ENCODE measurements at regions not wholly inside any gene's neighbourhood (a gene's known extent, or its start where the extent isn't known, plus 50 kb on each side); places are given as distances from the start of the nearest gene placed in this dataset.
"Not testable (repeated sequence)": the region's sequence is repeated elsewhere in the genome, so short reads cannot be mapped to it uniquely, and the experiment has no call there.

DNA sequence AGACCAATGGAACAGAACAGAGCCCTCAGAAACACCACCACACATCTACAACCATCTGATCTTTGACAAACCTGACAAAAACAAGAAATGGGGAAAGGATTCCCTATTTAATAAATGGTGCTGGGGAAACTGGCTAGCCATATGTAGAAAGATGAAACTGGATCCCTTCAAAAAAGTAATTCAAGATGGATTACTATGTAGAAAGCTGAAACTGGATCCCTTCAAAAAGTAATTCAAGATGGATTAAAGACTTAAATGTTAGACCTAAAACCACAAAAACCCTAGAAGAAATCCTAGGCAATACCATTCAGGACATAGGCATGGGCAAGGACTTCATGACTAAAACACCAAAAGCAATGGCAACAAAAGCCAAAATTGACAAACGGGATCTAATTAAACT, 221.6 kb upstream of the EDNRA start:
- H3K4me3 Mint-ChIP-seq; H3K36me3 Mint-ChIP-seq (ENCODE audit: low read depth); H3K4me1 Mint-ChIP-seq (ENCODE audit: low read depth); H3K9me3 Mint-ChIP-seq; DNase-seq (ENCODE audit: low spot score); H3K27ac Mint-ChIP-seq; intact Hi-C loops (cut with micrococcal nuclease); H3K27me3 Mint-ChIP-seq (ENCODE audit: insufficient read depth): not testable (repeated sequence)

- Mint-ChIP-seq H3K27me3 (ENCODE audit: insufficient read depth) (no peaks in the 10 kb centered on the region), H3K4me3 (no peak overlapping the region), H3K27ac (no peak overlapping the region), H3K36me3 (ENCODE audit: low read depth) (no peaks in the 10 kb centered on the region), H3K4me1 (ENCODE audit: low read depth) (no peaks in the 10 kb centered on the region), H3K9me3 (no peaks in the 10 kb centered on the region)
- intact Hi-C loops (cut with micrococcal nuclease), result no loop called here
- no peak for DNase-seq (ENCODE audit: low spot score)
These were observed 196.6 kb upstream of the EDNRA start for GRCh38 chr4:147284256-147284835.

DNA sequence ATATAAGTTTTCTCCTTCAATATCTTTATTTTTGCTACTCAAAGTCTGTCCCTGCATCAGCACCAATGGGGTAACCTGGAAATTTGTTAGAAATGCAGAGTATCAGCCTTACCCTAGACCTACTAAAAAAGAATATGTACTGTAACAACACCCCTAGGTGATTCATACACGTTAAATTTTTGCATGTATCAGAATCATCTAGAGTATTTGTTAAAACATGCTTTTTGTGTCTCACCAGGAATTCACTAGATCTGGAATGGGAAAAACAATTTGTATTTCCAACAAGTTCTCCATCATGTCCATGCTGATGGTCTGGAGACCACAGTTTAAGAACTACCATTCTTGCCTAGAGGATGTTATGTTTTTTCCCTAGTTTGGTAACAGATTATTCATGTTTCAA, 196.0 kb upstream of the EDNRA start:
- H3K9me3 Mint-ChIP-seq, result no peaks in the 10 kb centered on the region
- intact Hi-C loops (cut with micrococcal nuclease), result no loop called here
- no peak overlapping the region for H3K4me3 Mint-ChIP-seq
- no peaks in the 10 kb centered on the region for H3K36me3 Mint-ChIP-seq (ENCODE audit: low read depth)
- H3K27ac Mint-ChIP-seq, result no peak overlapping the region
- DNase-seq (ENCODE audit: low spot score), result no peak
- H3K27me3 Mint-ChIP-seq (ENCODE audit: insufficient read depth), result no peaks in the 10 kb centered on the region
- H3K4me1 Mint-ChIP-seq (ENCODE audit: low read depth), result no peaks in the 10 kb centered on the region

DNA sequence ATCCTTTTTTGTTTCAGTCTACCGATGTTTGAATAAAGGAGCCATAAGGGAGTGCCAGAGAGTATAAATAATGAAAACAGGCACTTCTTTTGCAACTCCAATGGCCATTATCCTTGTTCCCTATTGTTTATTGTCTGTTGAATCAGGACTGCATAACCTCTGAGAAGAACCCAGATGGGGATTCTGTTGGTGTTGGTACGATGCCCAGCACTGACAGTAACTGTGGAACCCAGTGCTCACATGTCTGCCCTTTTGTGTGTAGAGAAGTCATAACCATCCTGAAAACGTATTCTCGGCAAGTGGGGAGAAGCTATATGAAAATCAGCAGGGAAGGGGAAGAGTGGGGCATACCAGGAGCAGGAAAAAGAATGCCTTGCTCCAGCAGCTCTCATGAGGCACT, 195.1 kb upstream of the EDNRA start:
- Mint-ChIP-seq H3K36me3 (ENCODE audit: low read depth) (no peaks in the 10 kb centered on the region), H3K27me3 (ENCODE audit: insufficient read depth) (no peaks in the 10 kb centered on the region), H3K9me3 (no peaks in the 10 kb centered on the region), H3K4me3 (no peak overlapping the region), H3K4me1 (ENCODE audit: low read depth) (no peaks in the 10 kb centered on the region), H3K27ac (no peak overlapping the region)
- no peak for DNase-seq (ENCODE audit: low spot score)
- intact Hi-C loops (cut with micrococcal nuclease), result no loop called here

DNA sequence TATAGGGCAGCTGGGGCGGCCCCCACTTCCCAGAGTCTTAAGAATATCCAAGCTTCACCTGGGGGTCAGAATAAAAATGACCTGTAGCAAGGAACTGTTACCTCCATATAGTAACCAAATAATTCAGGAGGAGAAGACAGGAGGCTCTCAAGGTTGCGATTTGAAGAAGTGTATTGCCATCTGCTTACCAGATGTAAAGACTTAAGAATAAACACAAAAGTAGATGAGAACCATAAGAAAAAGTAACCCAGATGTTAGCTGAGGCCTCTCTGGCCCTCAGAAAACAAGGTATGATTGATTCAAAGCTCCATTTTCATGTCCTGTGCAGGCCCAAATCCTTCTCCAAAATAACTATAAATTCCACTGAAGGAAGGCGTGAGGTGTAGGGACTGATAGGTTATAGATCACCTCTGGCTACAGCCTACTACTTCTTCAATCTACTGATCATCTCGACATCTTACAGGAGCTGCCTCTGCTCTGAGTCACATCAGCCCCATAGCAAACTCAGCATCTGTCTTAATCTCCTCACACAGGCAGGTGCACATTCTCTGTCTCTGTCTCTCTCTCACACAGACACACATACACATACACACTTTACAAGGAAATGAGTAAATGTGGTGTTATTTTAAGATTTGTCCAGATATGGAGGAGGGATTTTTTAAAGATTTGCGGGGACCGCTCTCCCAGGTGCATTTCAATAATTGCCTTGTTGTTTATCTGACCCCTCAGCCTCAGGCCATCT, 193.9 kb upstream of the EDNRA start:
- no peaks in the 10 kb centered on the region for H3K27me3 Mint-ChIP-seq (ENCODE audit: insufficient read depth)
- no peak overlapping the region for H3K4me3 Mint-ChIP-seq
- H3K36me3 Mint-ChIP-seq (ENCODE audit: low read depth), result no peaks in the 10 kb centered on the region
- intact Hi-C loops (cut with micrococcal nuclease), result no loop called here
- no peak for DNase-seq (ENCODE audit: low spot score)
- H3K9me3 Mint-ChIP-seq, result no peaks in the 10 kb centered on the region
- no peak overlapping the region for H3K27ac Mint-ChIP-seq
- H3K4me1 Mint-ChIP-seq (ENCODE audit: low read depth), result no peaks in the 10 kb centered on the region

DNA sequence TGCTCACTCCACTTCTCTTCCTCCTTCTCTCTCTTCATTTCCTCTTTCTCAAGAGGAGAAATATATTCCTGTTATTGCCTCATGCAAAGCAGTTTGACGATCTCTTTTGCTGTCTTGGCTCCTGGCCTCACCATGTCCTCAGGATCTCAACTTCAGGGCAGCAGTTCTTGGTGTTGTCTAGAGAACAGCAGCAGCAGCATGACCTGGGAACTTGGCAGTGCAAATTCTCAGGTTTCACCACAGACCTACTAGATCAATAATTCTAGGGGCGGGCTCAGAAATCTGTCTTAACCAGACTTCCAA, 193.4 kb upstream of the EDNRA start:
- H3K4me3 Mint-ChIP-seq, result no peak overlapping the region
- no peaks in the 10 kb centered on the region for H3K4me1 Mint-ChIP-seq (ENCODE audit: low read depth)
- no peaks in the 10 kb centered on the region for H3K27me3 Mint-ChIP-seq (ENCODE audit: insufficient read depth)
- no peaks in the 10 kb centered on the region for H3K36me3 Mint-ChIP-seq (ENCODE audit: low read depth)
- DNase-seq (ENCODE audit: low spot score), result no peak
- H3K27ac Mint-ChIP-seq, result no peak overlapping the region
- intact Hi-C loops (cut with micrococcal nuclease), result no loop called here
- H3K9me3 Mint-ChIP-seq, result no peaks in the 10 kb centered on the region

- no peaks in the 10 kb centered on the region for H3K4me1 Mint-ChIP-seq (ENCODE audit: low read depth)
- H3K4me3 Mint-ChIP-seq, result no peak overlapping the region
- intact Hi-C loops (cut with micrococcal nuclease), result no loop called here
- no peak overlapping the region for H3K27ac Mint-ChIP-seq
- H3K36me3 Mint-ChIP-seq (ENCODE audit: low read depth), result no peaks in the 10 kb centered on the region
- H3K9me3 Mint-ChIP-seq, result no peaks in the 10 kb centered on the region
- no peaks in the 10 kb centered on the region for H3K27me3 Mint-ChIP-seq (ENCODE audit: insufficient read depth)
- no peak for DNase-seq (ENCODE audit: low spot score)
These were observed 192.4 kb upstream of the EDNRA start for GRCh38 chr4:147288512-147288911.

DNA sequence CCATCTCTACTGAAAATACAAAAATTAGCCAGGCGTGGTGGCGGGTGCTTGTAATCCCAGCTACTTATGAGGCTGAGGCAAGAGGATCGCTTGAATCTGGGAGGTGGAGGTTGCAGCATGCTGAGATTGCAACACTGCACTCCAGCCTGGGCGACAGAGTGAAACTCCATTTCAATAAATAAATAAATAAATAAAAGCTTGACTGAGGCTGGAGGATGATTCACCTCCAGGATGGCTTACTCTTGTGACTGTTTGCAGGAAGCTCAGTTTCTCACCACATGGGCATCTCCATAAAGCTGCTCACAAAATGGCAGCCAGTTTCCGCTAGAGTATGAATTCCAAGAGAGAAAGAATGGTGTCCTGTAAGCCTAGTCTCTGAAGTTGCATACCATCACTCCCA, 191.7 kb upstream of the EDNRA start:
- no peak overlapping the region for H3K27ac Mint-ChIP-seq
- no peaks in the 10 kb centered on the region for H3K36me3 Mint-ChIP-seq (ENCODE audit: low read depth)
- no peak overlapping the region for H3K4me3 Mint-ChIP-seq
- no peaks in the 10 kb centered on the region for H3K4me1 Mint-ChIP-seq (ENCODE audit: low read depth)
- H3K27me3 Mint-ChIP-seq (ENCODE audit: insufficient read depth), result no peaks in the 10 kb centered on the region
- intact Hi-C loops (cut with micrococcal nuclease), result no loop called here
- H3K9me3 Mint-ChIP-seq, result no peaks in the 10 kb centered on the region
- DNase-seq (ENCODE audit: low spot score), result no peak

DNA sequence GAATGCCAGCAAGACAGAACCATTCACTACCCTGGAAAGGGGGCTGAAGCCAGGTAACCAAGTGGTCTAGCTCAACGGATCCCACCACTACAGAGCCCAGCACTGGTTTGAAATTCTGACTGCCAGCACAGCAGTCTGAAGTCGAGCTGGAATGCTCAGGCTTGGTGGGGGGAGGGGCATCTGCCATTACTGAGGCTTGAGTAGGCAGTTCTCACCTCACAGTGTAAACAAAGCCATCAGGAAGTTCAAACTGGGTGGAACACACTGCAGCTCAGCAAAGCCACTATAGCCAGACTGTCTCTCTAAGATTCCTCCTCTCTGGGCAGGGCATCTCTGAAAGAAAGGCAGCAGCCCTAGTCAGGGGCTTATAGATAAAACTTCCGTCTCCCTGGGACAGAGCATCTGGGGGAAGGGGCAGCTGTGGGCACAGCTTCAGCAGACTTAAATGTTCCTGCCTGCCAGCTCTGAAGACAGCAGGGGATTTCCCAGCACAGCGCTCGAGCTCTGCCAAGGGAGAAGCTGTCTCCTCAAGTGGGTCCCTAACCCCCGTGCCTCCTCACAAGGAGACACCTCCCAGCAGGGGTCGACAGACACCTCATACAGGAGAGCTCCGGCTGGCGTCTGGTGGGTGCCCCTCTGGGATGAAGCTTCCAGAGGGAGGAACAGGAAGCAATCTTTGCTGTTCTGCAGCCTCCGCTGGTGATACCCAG, 188.1 kb upstream of the EDNRA start:
- intact Hi-C loops (cut with micrococcal nuclease); H3K9me3 Mint-ChIP-seq; H3K27me3 Mint-ChIP-seq (ENCODE audit: insufficient read depth); H3K27ac Mint-ChIP-seq; DNase-seq (ENCODE audit: low spot score); H3K4me1 Mint-ChIP-seq (ENCODE audit: low read depth); H3K36me3 Mint-ChIP-seq (ENCODE audit: low read depth); H3K4me3 Mint-ChIP-seq: not testable (repeated sequence)

- H3K27ac Mint-ChIP-seq; H3K36me3 Mint-ChIP-seq (ENCODE audit: low read depth); H3K27me3 Mint-ChIP-seq (ENCODE audit: insufficient read depth); intact Hi-C loops (cut with micrococcal nuclease); H3K9me3 Mint-ChIP-seq; DNase-seq (ENCODE audit: low spot score); H3K4me1 Mint-ChIP-seq (ENCODE audit: low read depth); H3K4me3 Mint-ChIP-seq: not testable (repeated sequence)
These were observed 187.6 kb upstream of the EDNRA start for GRCh38 chr4:147293314-147293677.

DNA sequence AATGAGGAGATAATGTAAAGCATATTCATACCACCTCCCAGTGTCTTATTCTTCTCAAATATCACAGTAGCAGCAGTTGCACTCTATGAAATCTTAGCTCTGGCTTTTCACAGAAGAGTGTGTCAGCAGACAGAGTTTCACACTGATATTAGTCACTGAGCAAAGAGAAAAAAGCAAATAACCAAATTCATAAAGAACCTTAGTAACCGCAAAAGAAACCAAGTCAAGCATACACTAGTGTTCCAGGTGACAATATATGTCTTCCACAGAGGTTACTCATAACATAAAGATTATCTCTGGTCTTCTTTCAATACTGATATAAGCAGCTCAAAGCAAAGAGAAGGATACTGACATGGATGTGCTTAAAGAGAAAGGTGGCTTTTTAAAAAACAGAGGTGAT, 181.7 kb upstream of the EDNRA start:
- no peaks in the 10 kb centered on the region for H3K36me3 Mint-ChIP-seq (ENCODE audit: low read depth)
- H3K9me3 Mint-ChIP-seq, result peaks cover 7% of the 10 kb centered on the region
- no peaks in the 10 kb centered on the region for H3K4me1 Mint-ChIP-seq (ENCODE audit: low read depth)
- intact Hi-C loops (cut with micrococcal nuclease), result no loop called here
- DNase-seq (ENCODE audit: low spot score), result no peak
- H3K27ac Mint-ChIP-seq, result no peak overlapping the region
- H3K4me3 Mint-ChIP-seq, result no peak overlapping the region
- no peaks in the 10 kb centered on the region for H3K27me3 Mint-ChIP-seq (ENCODE audit: insufficient read depth)

DNA sequence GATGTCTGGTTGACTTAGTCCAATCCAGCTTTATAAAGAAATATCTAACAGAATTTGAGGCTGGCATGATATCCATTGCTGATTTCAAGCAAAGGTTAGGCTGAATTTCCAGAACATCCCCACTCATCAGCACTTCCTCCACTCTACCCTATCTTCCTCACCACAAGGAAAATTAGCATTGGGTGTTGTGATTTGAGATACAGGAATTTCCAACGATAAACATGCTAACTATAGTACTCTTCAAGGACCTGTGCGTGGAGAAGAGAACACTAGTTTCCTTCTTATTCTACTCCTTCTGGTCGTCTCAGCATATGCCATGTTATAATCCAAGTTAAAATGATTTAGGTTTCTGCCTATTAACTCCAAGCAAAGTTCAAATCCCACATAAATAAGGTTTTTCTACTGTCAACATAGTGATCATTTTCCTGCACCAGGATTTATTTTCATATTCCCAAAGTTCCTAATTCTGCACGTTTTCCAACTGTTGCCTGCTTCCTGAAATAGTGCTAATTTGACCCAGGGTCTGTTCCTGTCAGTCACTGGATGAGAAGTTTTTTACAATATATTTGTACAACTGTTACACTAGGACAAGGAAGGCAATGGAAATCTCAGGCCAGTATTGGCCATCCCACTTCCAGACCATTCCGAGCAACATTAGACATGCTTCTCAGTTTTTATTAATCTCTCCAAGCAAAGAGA, 177.6 kb upstream of the EDNRA start:
- no peak for DNase-seq (ENCODE audit: low spot score)
- no peaks in the 10 kb centered on the region for H3K27me3 Mint-ChIP-seq (ENCODE audit: insufficient read depth)
- H3K9me3 Mint-ChIP-seq, result no peaks in the 10 kb centered on the region
- H3K4me3 Mint-ChIP-seq, result no peak overlapping the region
- no peaks in the 10 kb centered on the region for H3K36me3 Mint-ChIP-seq (ENCODE audit: low read depth)
- no peaks in the 10 kb centered on the region for H3K4me1 Mint-ChIP-seq (ENCODE audit: low read depth)
- intact Hi-C loops (cut with micrococcal nuclease), result no loop called here
- H3K27ac Mint-ChIP-seq, result no peak overlapping the region

DNA sequence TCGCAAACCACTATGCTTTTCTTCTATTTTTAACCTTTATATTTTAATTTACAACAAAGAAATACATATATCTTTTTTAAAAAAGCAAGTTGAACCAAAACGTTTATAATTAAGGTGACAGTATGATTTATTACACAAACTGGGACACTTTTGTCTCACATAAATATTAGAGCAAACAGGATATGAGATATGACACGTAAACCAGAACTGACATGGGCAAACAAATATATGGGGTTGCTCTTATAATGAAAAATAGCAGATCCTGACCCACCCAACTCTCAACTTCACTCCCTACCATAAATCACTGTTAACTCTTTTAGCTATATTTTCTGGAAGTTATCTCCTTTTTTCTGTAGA, 177.0 kb upstream of the EDNRA start:
- intact Hi-C loops (cut with micrococcal nuclease), result no loop called here
- Mint-ChIP-seq H3K27ac (no peak overlapping the region), H3K36me3 (ENCODE audit: low read depth) (no peaks in the 10 kb centered on the region), H3K4me3 (no peak overlapping the region), H3K27me3 (ENCODE audit: insufficient read depth) (no peaks in the 10 kb centered on the region), H3K9me3 (no peaks in the 10 kb centered on the region), H3K4me1 (ENCODE audit: low read depth) (no peaks in the 10 kb centered on the region)
- DNase-seq (ENCODE audit: low spot score), result no peak
